ENCODE measurements at regions not wholly inside any gene's neighbourhood (a gene's known extent, or its start where the extent isn't known, plus 50 kb on each side); places are given as distances from the start of the nearest gene placed in this dataset.

GRCh38 chr21:33125680-33126375 lies 55.9 kb downstream of the OLIG1 start:
- no peak for TF ChIP-seq CTCF (IDR thresholded peaks at IDR 0.05; ENCODE audit: low read depth, low read length)
- no peak for DNase-seq (ENCODE audit: low read depth, low spot score)
- CTCF ChIA-PET, result interaction anchor here (0.9 to 4.0 kb wide), 6 partner anchors 125 to 293 kb away, joined by 3 to 70 read pairs (median 16); no protein-coding TSS in a partner anchor

DNA sequence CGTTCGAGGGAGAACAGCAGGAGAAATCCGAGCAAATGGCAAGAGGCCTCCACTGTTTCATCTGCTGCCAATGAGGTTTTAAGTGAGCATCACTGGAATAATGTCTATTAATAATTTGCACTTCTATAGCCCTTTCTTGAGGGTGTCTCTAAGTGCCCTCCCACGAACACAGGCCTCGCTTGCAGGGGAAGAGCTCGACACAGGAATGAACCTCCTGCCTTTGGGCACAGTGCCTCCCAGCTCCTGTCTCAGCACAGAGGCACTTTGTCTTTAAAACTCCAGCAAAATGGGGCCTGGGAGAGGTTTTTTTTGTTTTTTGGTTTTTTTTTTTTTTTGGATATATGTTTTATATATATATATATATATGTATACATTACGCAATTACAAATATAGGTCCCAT lies 56.6 kb downstream of the OLIG1 start:
- Histone ChIP-seq H3K4me3 (ENCODE audit: low read depth, low read length) (no peak overlapping the region), H3K27ac (ENCODE audit: low read depth, low read length) (peak overlapping the region; percentile 11), H3K27me3 (ENCODE audit: control insufficient read depth, insufficient read depth, low read length) (peaks cover 42% of the 10 kb centered on the region), H3K9me3 (ENCODE audit: control insufficient read depth, insufficient read depth, low read length) (no peaks in the 10 kb centered on the region)
- DNase-seq (ENCODE audit: low read depth, low spot score), result no peak
- ChIA-PET CTCF (interaction anchor here (0.6 to 4.0 kb wide), 27 partner anchors 8 to 425 kb away, joined by 3 to 70 read pairs (median 4); no protein-coding TSS in a partner anchor), POLR2A (no interaction called here)
- TF ChIP-seq CTCF (IDR thresholded peaks at IDR 0.05; ENCODE audit: low read depth, low read length), result no peak

More at GRCh38 chr21:33125680-33126375, 55.9 kb downstream of the OLIG1 start:
- H3K4me3 ChIP-seq (ENCODE audit: low read depth, low read length), result no peak overlapping the region
- no peaks in the 10 kb centered on the region for H3K9me3 ChIP-seq (ENCODE audit: control insufficient read depth, insufficient read depth, low read length)
- H3K27ac ChIP-seq (ENCODE audit: low read depth, low read length), result no peak overlapping the region
- POLR2A ChIA-PET, result no interaction called here
- peaks cover 38% of the 10 kb centered on the region for H3K27me3 ChIP-seq (ENCODE audit: control insufficient read depth, insufficient read depth, low read length)

GRCh38 chr21:33127154-33127867 lies 57.4 kb downstream of the OLIG1 start:
- H3K27me3 ChIP-seq (ENCODE audit: control insufficient read depth, insufficient read depth, low read length), result peaks cover 42% of the 10 kb centered on the region
- no peaks in the 10 kb centered on the region for H3K9me3 ChIP-seq (ENCODE audit: control insufficient read depth, insufficient read depth, low read length)
- H3K27ac ChIP-seq (ENCODE audit: low read depth, low read length), result no peak overlapping the region
- DNase-seq (ENCODE audit: low read depth, low spot score), result peak; percentile 30
- peak; percentile 91 for TF ChIP-seq CTCF (IDR thresholded peaks at IDR 0.05; ENCODE audit: low read depth, low read length)
- ChIA-PET POLR2A (interaction anchor here (0.8 kb wide), 1 partner anchor 133 kb away, joined by 3 read pairs; no protein-coding TSS in a partner anchor), CTCF (interaction anchor here (0.6 to 4.0 kb wide), 38 partner anchors 8 to 558 kb away, joined by 3 to 70 read pairs (median 4); partner anchors contain the start of gene PAXBP1)
- H3K4me3 ChIP-seq (ENCODE audit: low read depth, low read length), result peak overlapping the region; percentile 51

DNA sequence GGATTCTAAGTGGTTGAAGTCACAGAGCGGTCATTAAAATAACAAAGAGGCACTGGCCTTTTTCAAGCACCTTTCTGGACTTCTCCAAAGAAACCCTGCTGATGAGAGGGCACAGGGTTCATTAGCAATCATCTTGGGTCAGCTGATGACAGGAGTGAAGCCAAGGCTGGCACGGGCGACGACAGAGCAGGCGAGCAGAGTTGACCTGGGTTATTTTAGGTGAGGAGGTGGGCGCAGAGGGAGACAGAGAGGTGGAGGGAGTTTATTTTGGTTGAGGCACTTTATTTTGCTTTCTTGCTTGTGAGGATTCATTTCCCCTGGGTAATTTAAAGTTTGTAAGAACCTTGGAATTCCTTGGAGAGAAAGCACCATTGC lies 57.9 kb downstream of the OLIG1 start:
- DNase-seq (ENCODE audit: low read depth, low spot score), result no peak
- no peak for TF ChIP-seq CTCF (IDR thresholded peaks at IDR 0.05; ENCODE audit: low read depth, low read length)
- CTCF ChIA-PET, result interaction anchor here (0.6 to 4.0 kb wide), 27 partner anchors 8 to 557 kb away, joined by 3 to 70 read pairs (median 4); partner anchors contain the start of gene PAXBP1
- Histone ChIP-seq H3K9me3 (ENCODE audit: control insufficient read depth, insufficient read depth, low read length) (no peaks in the 10 kb centered on the region), H3K27ac (ENCODE audit: low read depth, low read length) (no peak overlapping the region), H3K4me3 (ENCODE audit: low read depth, low read length) (no peak overlapping the region), H3K27me3 (ENCODE audit: control insufficient read depth, insufficient read depth, low read length) (peaks cover 42% of the 10 kb centered on the region)
- POLR2A ChIA-PET, result no interaction called here

GRCh38 chr21:33128538-33128937 lies 58.6 kb downstream of the OLIG1 start:
- no peak overlapping the region for H3K4me3 ChIP-seq (ENCODE audit: low read depth, low read length)
- no peaks in the 10 kb centered on the region for H3K9me3 ChIP-seq (ENCODE audit: control insufficient read depth, insufficient read depth, low read length)
- TF ChIP-seq CTCF (IDR thresholded peaks at IDR 0.05; ENCODE audit: low read depth, low read length), result no peak
- ChIA-PET POLR2A (no interaction called here), CTCF (interaction anchor here (0.6 to 3.3 kb wide), 4 partner anchors 11 to 189 kb away, joined by 3 to 35 read pairs (median 5); no protein-coding TSS in a partner anchor)
- peaks cover 39% of the 10 kb centered on the region for H3K27me3 ChIP-seq (ENCODE audit: control insufficient read depth, insufficient read depth, low read length)
- H3K27ac ChIP-seq (ENCODE audit: low read depth, low read length), result no peak overlapping the region
- DNase-seq (ENCODE audit: low read depth, low spot score), result no peak

Data from AG04450 (cell line).